ENCODE measurements at regions not wholly inside any gene's neighbourhood (a gene's known extent, or its start where the extent isn't known, plus 50 kb on each side); places are given as distances from the start of the nearest gene placed in this dataset.
"Not testable (repeated sequence)": the region's sequence is repeated elsewhere in the genome, so short reads cannot be mapped to it uniquely, and the experiment has no call there.

DNA sequence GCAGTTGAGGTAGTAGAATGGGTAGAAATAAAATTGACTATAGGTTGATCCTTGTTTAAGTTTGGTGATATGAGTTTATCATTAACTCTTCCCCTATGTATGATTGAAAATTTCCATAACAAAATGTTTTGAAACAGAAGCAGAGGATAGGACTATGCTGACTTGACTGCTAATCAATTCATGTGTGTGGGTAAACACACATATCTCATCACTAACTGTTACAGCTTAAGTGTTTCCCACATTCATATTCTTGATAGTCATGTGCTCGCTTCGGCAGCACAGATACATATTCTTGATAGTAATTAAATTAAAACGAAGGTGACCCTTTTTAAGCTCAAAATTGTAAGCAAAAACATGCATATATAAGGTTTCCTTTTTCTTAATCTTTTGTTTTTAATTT lies 68.2 kb upstream of the SAMSN1 start:
- Histone ChIP-seq H3K4me3 (ENCODE audit: low read depth in 1 of 2, low read length in 1 of 2) (no peak overlapping the region), H3K27ac (no peak overlapping the region), H3K36me3 (no peaks in the 10 kb centered on the region), H3K4me1 (ENCODE audit: control insufficient read depth in 1 of 2, insufficient read depth in 1 of 2, low read depth in 1 of 2, low read length in 1 of 2) (peaks cover 0 to 1% of the 10 kb centered on the region in 2 experiments), H3K27me3 (no peaks in the 10 kb centered on the region), H3K9me3 (no peaks in the 10 kb centered on the region)
- TF ChIP-seq, protein P1, sequence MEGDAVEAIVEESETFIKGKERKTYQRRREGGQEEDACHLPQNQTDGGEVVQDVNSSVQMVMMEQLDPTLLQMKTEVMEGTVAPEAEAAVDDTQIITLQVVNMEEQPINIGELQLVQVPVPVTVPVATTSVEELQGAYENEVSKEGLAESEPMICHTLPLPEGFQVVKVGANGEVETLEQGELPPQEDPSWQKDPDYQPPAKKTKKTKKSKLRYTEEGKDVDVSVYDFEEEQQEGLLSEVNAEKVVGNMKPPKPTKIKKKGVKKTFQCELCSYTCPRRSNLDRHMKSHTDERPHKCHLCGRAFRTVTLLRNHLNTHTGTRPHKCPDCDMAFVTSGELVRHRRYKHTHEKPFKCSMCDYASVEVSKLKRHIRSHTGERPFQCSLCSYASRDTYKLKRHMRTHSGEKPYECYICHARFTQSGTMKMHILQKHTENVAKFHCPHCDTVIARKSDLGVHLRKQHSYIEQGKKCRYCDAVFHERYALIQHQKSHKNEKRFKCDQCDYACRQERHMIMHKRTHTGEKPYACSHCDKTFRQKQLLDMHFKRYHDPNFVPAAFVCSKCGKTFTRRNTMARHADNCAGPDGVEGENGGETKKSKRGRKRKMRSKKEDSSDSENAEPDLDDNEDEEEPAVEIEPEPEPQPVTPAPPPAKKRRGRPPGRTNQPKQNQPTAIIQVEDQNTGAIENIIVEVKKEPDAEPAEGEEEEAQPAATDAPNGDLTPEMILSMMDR (IDR thresholded peaks at IDR 0.05): no peak

DNA sequence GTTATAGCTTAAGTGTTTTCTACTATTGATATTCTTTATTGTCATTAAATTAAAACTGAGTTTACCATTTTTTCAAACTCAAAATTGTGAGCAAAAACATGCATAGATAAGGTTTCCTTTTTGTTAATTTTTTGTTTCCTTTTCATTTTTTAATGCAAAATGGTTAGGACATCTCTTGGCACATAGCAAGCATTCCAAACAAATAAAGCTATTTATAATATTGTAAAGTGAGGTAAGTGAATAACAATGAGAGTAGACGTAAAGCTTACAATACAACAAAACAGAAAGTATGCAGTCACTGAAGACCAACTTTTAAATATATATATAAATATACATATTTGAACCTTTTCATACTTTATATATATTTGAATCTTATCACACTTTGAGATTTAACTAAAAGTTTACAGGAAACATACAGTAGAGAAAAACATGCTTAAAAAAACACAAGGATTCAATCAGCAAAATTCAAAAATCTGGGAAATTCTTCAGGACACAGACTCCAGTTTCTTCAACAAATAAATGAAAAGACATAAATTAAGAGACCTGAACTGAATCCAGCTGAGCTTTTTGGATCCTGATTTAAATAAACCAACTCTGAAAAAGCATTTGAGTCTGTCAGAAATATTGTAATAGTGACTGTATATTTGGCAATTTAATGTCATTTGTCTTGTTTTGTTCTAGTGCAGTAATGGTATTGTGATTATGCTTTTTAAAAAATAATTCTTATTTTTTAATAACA lies 67.5 kb upstream of the SAMSN1 start:
- no peak overlapping the region for H3K27ac ChIP-seq
- H3K27me3 ChIP-seq: no peaks in the 10 kb centered on the region
- no peaks in the 10 kb centered on the region for H3K36me3 ChIP-seq
- H3K9me3 ChIP-seq: no peaks in the 10 kb centered on the region
- TF ChIP-seq, protein P1 (IDR thresholded peaks at IDR 0.05): no peak
- H3K4me3 ChIP-seq (ENCODE audit: low read depth in 1 of 2, low read length in 1 of 2): no peak overlapping the region
- no peaks in the 10 kb centered on the region for H3K4me1 ChIP-seq (ENCODE audit: control insufficient read depth in 1 of 2, insufficient read depth in 1 of 2, low read depth in 1 of 2, low read length in 1 of 2)

DNA sequence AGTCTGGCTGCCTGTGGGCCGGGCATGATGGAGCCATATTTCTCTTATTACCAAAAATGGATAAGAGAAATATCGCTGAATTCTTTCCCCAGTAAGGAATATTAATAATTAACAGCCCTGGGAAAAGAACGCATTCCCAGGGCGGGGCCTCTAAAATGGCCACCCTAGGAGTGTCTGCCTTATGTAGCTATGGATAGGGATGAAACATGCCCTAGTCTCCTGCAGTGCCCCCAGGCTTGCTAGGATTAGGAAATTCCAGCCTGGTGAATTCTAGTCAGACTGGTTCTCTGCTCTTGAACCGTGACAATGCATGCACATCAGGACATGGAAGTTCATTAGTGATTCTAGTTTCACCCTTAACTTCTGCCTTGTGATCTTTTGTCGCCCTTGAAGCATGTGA lies 64.0 kb upstream of the SAMSN1 start:
- H3K9me3 ChIP-seq; H3K27me3 ChIP-seq; H3K36me3 ChIP-seq; H3K4me1 ChIP-seq (ENCODE audit: control insufficient read depth in 1 of 2, insufficient read depth in 1 of 2, low read depth in 1 of 2, low read length in 1 of 2); H3K27ac ChIP-seq; H3K4me3 ChIP-seq (ENCODE audit: low read depth in 1 of 2, low read length in 1 of 2): not testable (repeated sequence)

DNA sequence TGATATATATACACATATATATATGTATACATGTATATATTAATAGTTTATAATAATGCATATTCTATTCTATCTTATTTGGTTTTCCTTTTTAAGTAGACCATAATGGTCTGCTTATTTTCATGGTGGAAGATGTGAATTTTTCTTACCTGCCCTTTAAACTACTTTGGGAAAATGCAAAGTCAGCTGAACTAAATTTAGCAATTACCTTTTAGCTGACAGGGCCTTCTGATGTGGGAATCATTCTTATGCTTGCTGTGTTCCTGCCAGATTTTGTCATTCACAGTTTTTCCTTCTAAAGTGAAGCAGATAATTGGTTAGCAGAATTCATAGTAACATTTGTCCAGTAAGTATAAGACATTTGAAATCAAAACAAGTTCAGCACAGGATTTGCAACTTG lies 63.2 kb upstream of the SAMSN1 start:
- Histone ChIP-seq H3K27me3 (no peaks in the 10 kb centered on the region), H3K9me3 (no peaks in the 10 kb centered on the region), H3K4me3 (ENCODE audit: low read depth in 1 of 2, low read length in 1 of 2) (no peak overlapping the region), H3K27ac (no peak overlapping the region), H3K4me1 (ENCODE audit: control insufficient read depth in 1 of 2, insufficient read depth in 1 of 2, low read depth in 1 of 2, low read length in 1 of 2) (no peaks in the 10 kb centered on the region), H3K36me3 (no peaks in the 10 kb centered on the region)
- TF ChIP-seq, protein P1 (IDR thresholded peaks at IDR 0.05): no peak

DNA sequence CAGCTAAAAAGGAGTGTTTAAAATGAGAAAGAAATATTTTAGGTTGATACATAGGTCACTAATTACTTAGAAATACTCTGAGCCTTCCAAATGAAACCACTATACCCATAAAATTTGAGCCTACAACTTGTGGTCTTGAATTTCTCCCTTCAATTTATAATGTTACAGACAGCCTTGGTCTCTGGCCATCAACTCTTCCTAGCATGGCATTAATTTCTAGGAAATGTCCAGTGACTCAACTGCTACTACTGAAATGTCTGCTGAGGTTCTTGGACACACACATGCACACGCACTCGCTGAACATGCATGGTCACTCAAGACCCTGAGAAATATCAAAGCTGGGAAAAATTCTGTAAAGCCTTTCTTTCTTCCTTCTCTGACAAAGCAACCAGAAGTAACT lies 61.1 kb upstream of the SAMSN1 start:
- Histone ChIP-seq H3K4me3 (ENCODE audit: low read depth in 1 of 2, low read length in 1 of 2) (no peak overlapping the region), H3K9me3 (no peaks in the 10 kb centered on the region), H3K27ac (no peak overlapping the region), H3K4me1 (ENCODE audit: control insufficient read depth in 1 of 2, insufficient read depth in 1 of 2, low read depth in 1 of 2, low read length in 1 of 2) (peaks cover 11% of the 10 kb centered on the region in 2 experiments), H3K27me3 (no peaks in the 10 kb centered on the region), H3K36me3 (no peaks in the 10 kb centered on the region)
- TF ChIP-seq, protein P1 (IDR thresholded peaks at IDR 0.05): no peak

DNA sequence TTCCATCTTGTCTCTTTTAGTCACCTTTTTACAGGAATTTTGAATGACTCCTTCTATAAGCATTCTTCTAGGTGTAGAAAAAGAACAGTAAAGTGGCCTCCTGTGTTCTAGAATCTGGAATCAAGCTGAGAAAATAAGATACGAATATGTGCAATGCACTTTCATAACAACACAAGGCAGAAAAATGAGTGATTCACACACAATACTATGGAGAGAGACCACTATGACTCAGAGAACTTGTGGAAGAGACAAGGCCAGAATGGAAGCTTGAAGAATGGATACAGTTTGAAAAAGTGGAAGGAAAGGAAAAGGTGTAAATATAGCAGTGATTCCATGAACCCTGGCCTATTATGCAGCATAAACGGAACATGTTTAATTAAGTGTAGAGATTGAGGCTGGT lies 57.1 kb upstream of the SAMSN1 start:
- Histone ChIP-seq H3K27me3 (no peaks in the 10 kb centered on the region), H3K4me1 (ENCODE audit: control insufficient read depth in 1 of 2, insufficient read depth in 1 of 2, low read depth in 1 of 2, low read length in 1 of 2) (peaks cover 13 to 23% of the 10 kb centered on the region in 2 experiments), H3K27ac (peak overlapping the region; percentile 68), H3K9me3 (no peaks in the 10 kb centered on the region), H3K36me3 (no peaks in the 10 kb centered on the region), H3K4me3 (ENCODE audit: low read depth in 1 of 2, low read length in 1 of 2) (no peak overlapping the region)
- TF ChIP-seq, protein P1 (IDR thresholded peaks at IDR 0.05): no peak

All from neutrophil (primary cell).